ENCODE measurements at regions not wholly inside any gene's neighbourhood (a gene's known extent, or its start where the extent isn't known, plus 50 kb on each side); places are given as distances from the start of the nearest gene placed in this dataset.

- H3K4me3 ChIP-seq (ENCODE audit: low read depth, low read length), result no peak overlapping the region
- DNase-seq (ENCODE audit: low read depth), result no peak
- TF ChIP-seq CTCF (IDR thresholded peaks at IDR 0.05; ENCODE audit: control insufficient read depth, extremely low read depth, insufficient read depth), result no peak
Measured at GRCh38 chr22:49042066-49042465, 785.6 kb downstream of the BRD1 start.

GRCh38 chr22:49040754-49041467 is 786.8 kb downstream of the BRD1 start:
- H3K4me3 ChIP-seq (ENCODE audit: low read depth, low read length), result no peak overlapping the region
- no peak for TF ChIP-seq CTCF (IDR thresholded peaks at IDR 0.05; ENCODE audit: control insufficient read depth, extremely low read depth, insufficient read depth)
- DNase-seq (ENCODE audit: low read depth), result no peak

- H3K4me3 ChIP-seq (ENCODE audit: low read depth, low read length), result no peak overlapping the region
- no peak for DNase-seq (ENCODE audit: low read depth)
- no peak for TF ChIP-seq CTCF (IDR thresholded peaks at IDR 0.05; ENCODE audit: control insufficient read depth, extremely low read depth, insufficient read depth)
Measured at GRCh38 chr22:49040111-49040510, 787.6 kb downstream of the BRD1 start.

- no peak for TF ChIP-seq CTCF (IDR thresholded peaks at IDR 0.05; ENCODE audit: control insufficient read depth, extremely low read depth, insufficient read depth)
- no peak overlapping the region for H3K4me3 ChIP-seq (ENCODE audit: low read depth, low read length)
- no peak for DNase-seq (ENCODE audit: low read depth)
Measured at GRCh38 chr22:49039625-49040024, 788.0 kb downstream of the BRD1 start.

- DNase-seq (ENCODE audit: low read depth), result no peak
- H3K4me3 ChIP-seq (ENCODE audit: low read depth, low read length), result no peak overlapping the region
- no peak for TF ChIP-seq CTCF (IDR thresholded peaks at IDR 0.05; ENCODE audit: control insufficient read depth, extremely low read depth, insufficient read depth)
Measured at GRCh38 chr22:49037701-49038245, 789.9 kb downstream of the BRD1 start.

- DNase-seq (ENCODE audit: low read depth), result no peak
- H3K4me3 ChIP-seq (ENCODE audit: low read depth, low read length), result no peak overlapping the region
- TF ChIP-seq CTCF (IDR thresholded peaks at IDR 0.05; ENCODE audit: control insufficient read depth, extremely low read depth, insufficient read depth), result no peak
Measured at GRCh38 chr22:49036513-49036912, 791.2 kb downstream of the BRD1 start.
